NCI-H345 (cell line): ENCODE measurements at regions not wholly inside any gene's neighbourhood (a gene's known extent, or its start where the extent isn't known, plus 50 kb on each side); places are given as distances from the start of the nearest gene placed in this dataset.

Experiments used
- DNase-seq: peaks from one replicate; lab custom pipeline; 2025; lab: John Stamatoyannopoulos, UW

GRCh38 chr3:105923140-105923539, 54.3 kb upstream of the CBLB start:
- DNase-seq: no peak

DNA sequence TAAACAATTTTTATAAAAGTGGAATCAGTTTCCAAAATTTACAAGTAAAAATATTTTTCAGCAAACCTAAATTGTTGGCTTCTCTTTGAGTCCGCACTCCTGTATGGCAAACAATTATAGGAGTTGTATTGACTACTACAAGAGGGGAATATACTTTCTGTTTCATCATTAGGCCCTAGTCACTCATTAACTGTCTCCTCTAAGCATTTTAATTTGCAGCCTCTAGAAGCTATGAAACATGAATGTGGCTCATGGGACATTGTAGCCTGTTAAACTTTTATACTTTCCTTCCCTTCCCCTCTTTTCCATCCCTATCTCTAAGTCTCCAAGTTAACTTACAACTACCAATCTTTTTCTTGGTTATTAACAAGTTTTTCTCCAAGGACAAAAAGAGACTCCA, 58.9 kb upstream of the CBLB start:
- DNase-seq: no peak

- DNase-seq: no peak
These were observed 61.9 kb upstream of the CBLB start for GRCh38 chr3:105930733-105931132.

GRCh38 chr3:105931500-105931899, 62.7 kb upstream of the CBLB start:
- DNase-seq: no peak

DNA sequence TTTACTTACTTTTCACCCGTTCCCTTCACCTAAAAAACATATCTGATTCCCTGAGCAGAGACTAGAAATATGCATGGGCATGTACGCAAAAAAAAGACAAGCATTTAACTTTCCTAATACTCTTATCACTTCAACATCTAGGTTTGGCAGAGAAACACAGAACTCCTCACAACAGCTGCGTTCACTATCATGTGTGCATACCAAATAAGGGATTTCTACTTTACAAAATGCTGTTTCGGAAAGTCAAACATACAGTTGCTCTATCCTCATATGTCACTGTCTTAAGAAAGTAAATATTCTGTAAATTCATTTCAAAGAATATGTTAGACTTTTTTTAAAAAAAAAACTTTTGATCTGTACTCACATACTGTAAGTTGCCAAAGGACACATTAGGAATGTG, 65.1 kb upstream of the CBLB start:
- DNase-seq: no peak

DNA sequence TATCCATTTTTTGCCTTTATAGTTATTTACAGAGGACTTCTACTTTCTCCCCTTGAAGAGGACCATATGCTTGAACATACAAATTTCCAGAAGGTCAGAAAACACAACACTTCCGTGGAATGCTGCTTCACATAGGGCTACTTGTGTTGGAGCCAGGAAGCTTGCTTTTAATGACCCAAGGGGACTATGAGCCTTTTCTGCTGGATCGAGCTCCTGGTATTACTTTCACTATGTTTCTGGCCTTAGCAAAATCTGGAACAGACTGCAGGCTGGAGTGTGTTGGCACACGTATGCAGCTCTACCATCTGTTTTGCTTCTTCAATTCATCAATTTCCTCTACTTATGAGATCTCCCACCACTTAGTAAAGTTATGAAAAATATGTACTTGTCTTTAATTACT, 69.3 kb upstream of the CBLB start:
- DNase-seq: no peak

GRCh38 chr3:105938806-105939205, 70.0 kb upstream of the CBLB start:
- no peak for DNase-seq

DNA sequence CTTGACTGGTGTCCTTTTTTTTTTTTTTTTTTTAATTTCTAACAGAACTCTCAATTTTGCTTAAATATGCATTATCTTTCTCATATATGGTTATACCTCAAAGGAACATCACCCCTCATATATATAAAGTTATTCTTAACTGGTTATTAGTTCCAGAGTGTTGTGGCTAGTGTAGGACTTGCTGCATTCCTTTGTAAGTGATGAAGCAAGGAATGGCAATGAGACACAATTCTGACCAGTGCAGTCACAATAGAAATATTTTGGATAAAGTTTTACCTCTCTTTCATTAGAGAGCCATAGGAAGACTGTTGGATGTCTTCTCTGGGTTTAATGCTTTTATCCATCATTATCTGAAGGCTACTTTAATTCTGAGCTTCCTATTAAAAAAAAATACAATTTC, 75.5 kb upstream of the CBLB start:
- DNase-seq: no peak

GRCh38 chr3:105944721-105945120, 75.9 kb upstream of the CBLB start:
- DNase-seq: no peak

- no peak for DNase-seq
These were observed 79.3 kb upstream of the CBLB start for GRCh38 chr3:105948101-105948500.

DNA sequence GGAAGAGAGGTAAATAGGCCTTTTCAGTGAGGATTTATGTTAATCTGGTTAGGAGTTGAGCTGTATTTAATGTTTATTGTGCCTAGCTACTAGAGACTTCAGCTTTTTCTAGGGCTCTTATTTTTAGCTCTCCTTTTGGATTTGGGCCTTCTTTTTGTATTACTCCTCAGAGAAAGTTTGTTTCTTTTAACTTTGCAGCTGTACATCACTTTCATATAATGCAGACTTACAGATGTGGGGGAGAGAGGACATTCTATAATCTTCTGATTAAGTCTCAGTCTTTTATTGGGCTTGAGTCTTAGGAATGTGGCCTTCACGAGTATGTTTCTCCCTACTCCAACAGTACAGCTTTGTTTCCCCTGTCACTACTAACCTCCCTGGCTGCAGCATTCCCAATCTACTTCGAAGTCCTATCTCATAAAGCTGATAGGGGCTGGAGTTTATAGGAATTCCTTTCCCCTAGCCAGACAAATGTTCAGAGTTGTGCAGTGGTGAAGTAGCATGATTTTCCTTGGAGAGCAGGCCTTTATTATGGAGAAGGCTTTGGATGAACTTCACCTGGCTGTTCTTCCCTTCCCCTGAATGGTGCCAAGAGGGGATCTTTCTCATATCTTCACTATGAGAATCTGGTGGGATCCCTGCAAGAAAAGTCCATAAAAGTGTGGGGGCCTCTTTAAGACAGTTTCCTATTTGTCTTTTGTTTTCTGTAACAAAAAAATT, 82.2 kb upstream of the CBLB start:
- no peak for DNase-seq

DNA sequence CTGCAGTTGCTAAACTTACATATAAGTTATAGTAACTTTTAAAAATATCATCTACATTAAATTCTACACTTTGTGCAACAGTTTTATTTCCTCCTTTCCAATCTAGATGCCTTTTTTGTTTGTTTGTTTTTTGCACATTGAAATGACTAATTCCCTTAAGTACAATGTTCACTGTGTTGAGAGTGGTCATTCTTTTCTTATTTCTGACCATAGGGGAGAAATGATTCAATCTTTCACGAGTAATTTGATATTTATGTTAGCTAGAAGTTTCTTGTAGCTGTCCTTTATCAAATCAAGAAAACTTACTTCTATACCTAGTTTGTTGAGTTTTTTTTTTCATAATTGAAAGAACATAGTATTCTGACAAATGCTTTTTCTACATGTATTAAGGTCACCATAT, 85.0 kb upstream of the CBLB start:
- no peak for DNase-seq

DNA sequence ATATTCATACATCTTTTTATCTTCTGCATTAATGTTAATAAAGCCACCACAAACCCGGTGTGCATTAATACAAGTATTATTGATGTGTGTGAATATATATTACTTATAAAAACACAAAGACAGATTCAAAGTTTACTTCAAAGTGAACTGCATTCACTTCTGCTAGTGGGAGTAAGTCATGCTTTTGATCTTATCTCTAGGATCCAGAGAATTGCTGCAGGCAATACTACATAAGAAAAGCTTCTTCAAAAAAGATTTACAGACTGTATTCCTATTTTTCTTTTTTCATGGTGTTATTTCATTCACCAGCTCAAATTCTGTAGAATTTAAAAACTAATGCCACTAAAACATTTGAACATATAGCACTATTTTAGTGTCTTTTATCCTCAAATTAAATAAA, 87.5 kb upstream of the CBLB start:
- DNase-seq: no peak

DNA sequence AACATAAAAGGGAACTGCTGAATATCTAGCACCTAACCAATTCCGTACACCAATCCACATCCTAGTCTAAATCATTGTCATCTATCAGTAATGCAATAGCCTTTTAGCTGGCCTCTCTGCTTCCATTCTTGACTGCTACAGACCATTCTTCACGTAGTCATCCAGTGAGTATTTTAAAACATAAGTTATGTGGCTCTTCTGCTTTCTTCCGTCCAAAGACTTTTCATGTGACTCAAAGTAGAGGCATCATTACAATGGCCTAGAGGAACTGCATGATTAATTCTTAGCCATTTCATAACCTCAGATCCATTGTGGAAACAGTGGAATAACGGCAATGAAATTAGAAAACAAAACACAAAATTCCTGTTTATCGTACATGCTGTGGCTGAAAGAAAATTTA, 88.9 kb upstream of the CBLB start:
- DNase-seq: no peak

DNA sequence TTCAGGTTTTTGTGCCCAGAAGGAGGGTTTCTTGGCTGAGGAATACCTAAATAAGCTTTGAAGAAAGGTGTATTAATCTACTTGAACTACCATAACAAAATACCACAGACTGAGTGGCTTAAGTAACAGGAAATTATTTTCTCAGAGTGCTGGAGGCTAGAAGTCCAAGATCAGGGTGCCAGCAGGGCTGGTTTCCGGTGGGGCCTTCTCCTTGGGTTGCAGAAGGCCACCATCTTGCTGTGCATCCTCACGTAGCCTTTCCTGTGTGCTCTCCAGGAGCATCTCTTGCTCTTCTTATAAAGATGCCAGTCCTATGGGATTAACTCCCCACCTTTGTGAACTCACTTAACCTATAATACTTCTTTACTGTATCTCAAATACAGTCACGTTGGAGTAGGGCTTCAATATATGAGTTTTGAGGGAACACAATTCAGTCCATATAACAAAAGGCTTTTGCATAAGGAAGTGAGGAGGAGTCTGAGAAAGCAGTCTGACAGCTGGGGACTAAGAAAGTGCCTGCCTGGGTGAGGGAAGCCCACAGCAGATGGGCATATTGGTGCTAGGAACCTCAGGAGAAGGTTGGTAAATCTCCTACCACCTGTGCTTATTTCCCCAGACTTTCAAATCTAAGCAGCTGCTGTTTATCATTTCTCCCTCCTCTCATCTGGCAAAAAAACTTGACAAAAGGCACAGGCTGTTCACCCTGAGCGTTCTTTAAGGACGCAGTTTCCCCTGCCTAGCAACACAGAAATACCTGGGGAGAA, 89.6 kb upstream of the CBLB start:
- DNase-seq: no peak

- DNase-seq: no peak
These were observed 91.0 kb upstream of the CBLB start for GRCh38 chr3:105959851-105960250.

GRCh38 chr3:105960381-105960780, 91.6 kb upstream of the CBLB start:
- no peak for DNase-seq

GRCh38 chr3:105963161-105963560, 94.3 kb upstream of the CBLB start:
- DNase-seq: no peak

DNA sequence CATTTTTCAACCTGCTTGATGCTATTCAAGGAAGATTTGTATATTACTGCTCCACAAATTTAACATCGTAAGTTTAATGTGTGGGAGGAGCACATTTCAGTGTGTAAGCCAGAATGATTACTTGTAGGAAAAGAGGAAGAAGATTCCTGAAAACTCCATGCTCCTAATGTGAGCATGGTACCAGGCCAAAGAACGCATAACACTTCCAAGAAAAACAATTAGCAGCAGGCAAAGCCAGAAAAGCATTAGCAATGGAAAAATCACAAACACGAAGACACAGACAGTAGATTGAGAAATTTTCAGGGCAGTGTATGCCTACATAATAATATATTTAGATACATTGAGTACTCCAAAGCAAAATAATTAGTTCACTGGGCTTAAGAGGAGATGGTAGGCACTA, 96.6 kb upstream of the CBLB start:
- DNase-seq: no peak

- no peak for DNase-seq
These were observed 98.3 kb upstream of the CBLB start for GRCh38 chr3:105967117-105967516.

GRCh38 chr3:105970283-105970682, 101.5 kb upstream of the CBLB start:
- DNase-seq: no peak

DNA sequence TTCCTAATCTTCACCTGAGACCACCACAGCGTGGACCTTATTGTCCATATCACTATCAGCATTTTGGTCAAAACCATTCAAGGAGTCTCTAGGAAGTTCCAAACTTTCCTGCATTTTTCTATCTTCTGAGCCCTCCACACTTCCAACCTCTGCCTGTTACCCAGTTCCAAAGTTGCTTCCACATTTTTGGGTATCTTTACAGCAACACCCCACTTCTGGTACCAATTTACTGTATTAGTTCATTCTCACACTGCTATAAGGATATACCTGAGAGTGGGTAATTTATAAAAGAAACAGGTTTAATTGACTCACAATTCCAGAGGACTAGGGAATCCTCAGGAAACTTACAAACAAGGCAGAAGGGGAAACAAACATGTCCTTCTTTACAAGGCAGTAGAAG, 103.3 kb upstream of the CBLB start:
- DNase-seq: no peak

DNA sequence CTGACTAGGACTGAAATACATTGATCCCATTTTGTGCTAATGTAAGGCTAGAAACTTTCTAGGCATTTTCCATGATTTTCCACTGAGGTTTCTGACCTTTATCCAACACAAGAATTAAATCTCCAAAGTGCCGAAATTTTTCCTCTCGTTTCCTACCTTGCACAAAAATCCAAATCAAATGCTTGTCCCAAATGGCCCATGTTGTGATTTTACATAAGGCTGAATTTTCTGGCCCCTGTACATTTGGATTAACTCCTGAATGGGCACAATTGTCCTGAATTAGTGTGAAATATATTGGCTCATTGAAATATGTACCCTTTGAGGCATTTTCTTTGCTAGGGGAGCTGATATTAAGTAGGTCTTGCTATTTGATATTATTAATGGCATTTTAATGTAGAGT, 105.6 kb upstream of the CBLB start:
- DNase-seq: no peak

GRCh38 chr3:105976196-105976595, 107.4 kb upstream of the CBLB start:
- no peak for DNase-seq
